ENCODE measurements at regions not wholly inside any gene's neighbourhood (a gene's known extent, or its start where the extent isn't known, plus 50 kb on each side); places are given as distances from the start of the nearest gene placed in this dataset.
"Not testable (repeated sequence)": the region's sequence is repeated elsewhere in the genome, so short reads cannot be mapped to it uniquely, and the experiment has no call there.

DNA sequence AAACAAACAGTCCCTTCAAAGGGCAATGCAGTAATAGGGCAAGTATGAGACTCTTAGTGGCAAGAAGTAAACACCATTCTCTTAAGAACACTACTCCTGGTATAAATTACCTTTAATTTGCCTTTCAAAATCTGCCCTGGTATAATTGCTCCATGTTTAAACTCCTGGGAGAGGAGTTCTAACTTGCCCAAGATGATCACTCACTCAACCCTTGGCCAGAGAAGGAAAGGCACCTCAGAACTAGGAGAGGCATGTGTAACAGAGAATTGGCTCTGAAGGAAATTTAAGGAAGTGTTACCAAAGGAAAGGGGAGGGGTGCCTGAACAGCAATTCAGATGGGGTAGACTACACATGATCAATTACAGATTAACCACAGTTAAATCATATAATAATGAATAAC lies 1173.6 kb upstream of the SORCS1 start:
- ChIA-PET POLR2A (no interaction called here), CTCF (no interaction called here)
- TF ChIP-seq, protein P1, sequence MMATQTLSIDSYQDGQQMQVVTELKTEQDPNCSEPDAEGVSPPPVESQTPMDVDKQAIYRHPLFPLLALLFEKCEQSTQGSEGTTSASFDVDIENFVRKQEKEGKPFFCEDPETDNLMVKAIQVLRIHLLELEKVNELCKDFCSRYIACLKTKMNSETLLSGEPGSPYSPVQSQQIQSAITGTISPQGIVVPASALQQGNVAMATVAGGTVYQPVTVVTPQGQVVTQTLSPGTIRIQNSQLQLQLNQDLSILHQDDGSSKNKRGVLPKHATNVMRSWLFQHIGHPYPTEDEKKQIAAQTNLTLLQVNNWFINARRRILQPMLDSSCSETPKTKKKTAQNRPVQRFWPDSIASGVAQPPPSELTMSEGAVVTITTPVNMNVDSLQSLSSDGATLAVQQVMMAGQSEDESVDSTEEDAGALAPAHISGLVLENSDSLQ (IDR thresholded peaks at IDR 0.05): no peak
- TF ChIP-seq FOXA1 (IDR thresholded peaks at IDR 0.05) (no peak), HDGF (IDR thresholded peaks at IDR 0.05; ENCODE audit: borderline replicate concordance) (no peak), FOXM1 (IDR thresholded peaks at IDR 0.05; ENCODE audit: borderline replicate concordance) (no peak), ZNF384 (IDR thresholded peaks at IDR 0.05) (no peak), BHLHE40 (IDR thresholded peaks at IDR 0.05; ENCODE audit: borderline replicate concordance) (no peak), FOXK2 (IDR thresholded peaks at IDR 0.05) (no peak), L3MBTL2 (conservative IDR thresholded peaks at IDR 0.05) (no peak)
- no peak for DNase-seq (ENCODE audit: extremely low spot score)

DNA sequence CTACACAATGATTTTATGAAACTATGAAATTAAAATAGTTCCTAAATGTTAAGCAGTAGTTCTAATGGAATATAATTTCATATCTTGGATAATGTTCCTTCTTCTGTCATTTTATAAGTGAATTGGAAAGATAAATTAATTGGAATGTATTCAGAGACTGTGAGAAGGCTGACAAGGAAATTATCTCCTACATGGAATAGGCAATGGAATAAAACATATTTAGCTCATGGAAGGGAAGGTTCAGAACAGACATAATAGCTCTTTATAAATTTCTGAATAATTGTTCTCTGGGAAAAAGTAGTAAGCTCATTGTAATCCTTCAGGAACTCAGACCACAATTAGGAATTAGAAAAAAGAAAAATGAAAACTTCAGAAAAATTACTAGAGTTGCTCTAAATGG lies 1172.3 kb upstream of the SORCS1 start:
- TF ChIP-seq BHLHE40 (IDR thresholded peaks at IDR 0.05; ENCODE audit: borderline replicate concordance) (no peak), ZNF384 (IDR thresholded peaks at IDR 0.05) (no peak), TARDBP (IDR thresholded peaks at IDR 0.05) (no peak), L3MBTL2 (conservative IDR thresholded peaks at IDR 0.05) (no peak), SUZ12 (IDR thresholded peaks at IDR 0.05) (no peak), SP1 (IDR thresholded peaks at IDR 0.05) (no peak), ELF4 (IDR thresholded peaks at IDR 0.05) (no peak), NFRKB (IDR thresholded peaks at IDR 0.05) (no peak), HDGF (IDR thresholded peaks at IDR 0.05; ENCODE audit: borderline replicate concordance) (no peak), FOXA1 (IDR thresholded peaks at IDR 0.05) (no peak), FOXM1 (IDR thresholded peaks at IDR 0.05; ENCODE audit: borderline replicate concordance) (no peak), CTBP1 (IDR thresholded peaks at IDR 0.05; ENCODE audit: borderline replicate concordance) (no peak), ARNT (IDR thresholded peaks at IDR 0.05) (no peak), FOXK2 (IDR thresholded peaks at IDR 0.05) (no peak), LEF1 (IDR thresholded peaks at IDR 0.05; ENCODE audit: borderline replicate concordance) (no peak)
- TF ChIP-seq, protein P1 (IDR thresholded peaks at IDR 0.05): no peak
- CTCF ChIA-PET: no interaction called here
- DNase-seq (ENCODE audit: extremely low spot score): no peak
- POLR2A ChIA-PET: no interaction called here

DNA sequence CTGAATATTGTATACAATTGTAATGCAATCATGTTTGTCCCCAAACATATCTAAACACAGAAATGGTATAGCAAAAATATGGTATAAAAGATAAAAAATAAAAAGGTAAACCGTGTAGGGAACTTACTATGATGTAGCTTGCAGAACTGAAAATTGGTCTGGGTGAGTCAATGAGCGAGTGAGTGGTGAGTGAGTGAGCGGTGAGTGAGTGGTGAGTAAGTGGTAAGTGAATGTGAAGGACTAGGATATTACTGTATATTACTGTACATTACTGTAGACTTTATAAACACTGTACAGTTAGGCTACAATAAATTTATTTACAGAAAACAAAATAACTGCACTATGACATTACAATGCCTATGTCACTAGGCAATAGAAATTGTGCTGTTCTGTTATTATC lies 1163.2 kb upstream of the SORCS1 start:
- ChIA-PET CTCF (no interaction called here), POLR2A (no interaction called here)
- no peak for TF ChIP-seq ARNT (IDR thresholded peaks at IDR 0.05)
- TF ChIP-seq SP1 (IDR thresholded peaks at IDR 0.05): no peak
- TF ChIP-seq CTBP1 (IDR thresholded peaks at IDR 0.05; ENCODE audit: borderline replicate concordance): no peak
- no peak for TF ChIP-seq TARDBP (IDR thresholded peaks at IDR 0.05)
- TF ChIP-seq LEF1 (IDR thresholded peaks at IDR 0.05; ENCODE audit: borderline replicate concordance): no peak
- no peak for TF ChIP-seq L3MBTL2 (conservative IDR thresholded peaks at IDR 0.05)
- no peak for TF ChIP-seq HDGF (IDR thresholded peaks at IDR 0.05; ENCODE audit: borderline replicate concordance)
- no peak for TF ChIP-seq FOXA1 (IDR thresholded peaks at IDR 0.05)
- TF ChIP-seq, protein P1 (IDR thresholded peaks at IDR 0.05): no peak
- TF ChIP-seq FOXK2 (IDR thresholded peaks at IDR 0.05): no peak
- no peak for TF ChIP-seq ELF4 (IDR thresholded peaks at IDR 0.05)
- TF ChIP-seq ZNF384 (IDR thresholded peaks at IDR 0.05): no peak
- TF ChIP-seq NFRKB (IDR thresholded peaks at IDR 0.05): no peak
- TF ChIP-seq BHLHE40 (IDR thresholded peaks at IDR 0.05; ENCODE audit: borderline replicate concordance): no peak
- TF ChIP-seq SUZ12 (IDR thresholded peaks at IDR 0.05): no peak
- TF ChIP-seq FOXM1 (IDR thresholded peaks at IDR 0.05; ENCODE audit: borderline replicate concordance): no peak
- DNase-seq (ENCODE audit: extremely low spot score): no peak

DNA sequence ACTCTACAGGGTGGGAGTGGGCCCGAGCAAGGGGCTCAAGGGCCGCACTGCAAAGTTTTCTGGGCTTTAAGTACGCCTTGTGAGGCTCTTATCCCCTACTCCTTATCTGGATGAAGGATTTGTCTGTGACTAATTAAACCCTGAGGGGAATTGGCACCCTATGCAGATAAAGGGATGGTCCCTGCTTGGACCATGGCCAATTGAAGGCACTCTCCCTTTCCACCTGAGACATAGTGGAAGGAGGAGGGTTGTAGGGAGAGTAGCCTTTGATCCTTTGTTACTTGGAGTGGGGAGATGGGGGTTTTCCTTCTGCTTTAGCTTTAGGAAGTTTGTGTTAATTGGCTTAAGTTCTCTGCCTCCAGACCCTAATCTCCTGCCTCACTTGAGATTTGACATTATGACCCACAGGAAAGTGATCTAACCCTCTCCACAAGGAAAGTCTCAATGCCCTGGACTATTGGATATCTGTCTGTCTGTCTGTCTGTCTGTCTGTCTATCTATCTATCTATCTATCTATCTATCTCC lies 1158.8 kb upstream of the SORCS1 start:
- TF ChIP-seq, protein P1 (IDR thresholded peaks at IDR 0.05): no peak
- no peak for TF ChIP-seq HDGF (IDR thresholded peaks at IDR 0.05; ENCODE audit: borderline replicate concordance)
- no peak for TF ChIP-seq NFRKB (IDR thresholded peaks at IDR 0.05)
- TF ChIP-seq FOXA1 (IDR thresholded peaks at IDR 0.05): no peak
- no peak for TF ChIP-seq SUZ12 (IDR thresholded peaks at IDR 0.05)
- TF ChIP-seq FOXM1 (IDR thresholded peaks at IDR 0.05; ENCODE audit: borderline replicate concordance): no peak
- TF ChIP-seq SP1 (IDR thresholded peaks at IDR 0.05): no peak
- no peak for TF ChIP-seq L3MBTL2 (conservative IDR thresholded peaks at IDR 0.05)
- no peak for TF ChIP-seq ELF4 (IDR thresholded peaks at IDR 0.05)
- TF ChIP-seq ZNF384 (IDR thresholded peaks at IDR 0.05): no peak
- no peak for TF ChIP-seq TARDBP (IDR thresholded peaks at IDR 0.05)
- no peak for TF ChIP-seq FOXK2 (IDR thresholded peaks at IDR 0.05)
- TF ChIP-seq LEF1 (IDR thresholded peaks at IDR 0.05; ENCODE audit: borderline replicate concordance): no peak
- TF ChIP-seq BHLHE40 (IDR thresholded peaks at IDR 0.05; ENCODE audit: borderline replicate concordance): no peak
- no peak for TF ChIP-seq ARNT (IDR thresholded peaks at IDR 0.05)
- TF ChIP-seq CTBP1 (IDR thresholded peaks at IDR 0.05; ENCODE audit: borderline replicate concordance): no peak
- POLR2A ChIA-PET: no interaction called here
- CTCF ChIA-PET: no interaction called here
- no peak for DNase-seq (ENCODE audit: extremely low spot score)

DNA sequence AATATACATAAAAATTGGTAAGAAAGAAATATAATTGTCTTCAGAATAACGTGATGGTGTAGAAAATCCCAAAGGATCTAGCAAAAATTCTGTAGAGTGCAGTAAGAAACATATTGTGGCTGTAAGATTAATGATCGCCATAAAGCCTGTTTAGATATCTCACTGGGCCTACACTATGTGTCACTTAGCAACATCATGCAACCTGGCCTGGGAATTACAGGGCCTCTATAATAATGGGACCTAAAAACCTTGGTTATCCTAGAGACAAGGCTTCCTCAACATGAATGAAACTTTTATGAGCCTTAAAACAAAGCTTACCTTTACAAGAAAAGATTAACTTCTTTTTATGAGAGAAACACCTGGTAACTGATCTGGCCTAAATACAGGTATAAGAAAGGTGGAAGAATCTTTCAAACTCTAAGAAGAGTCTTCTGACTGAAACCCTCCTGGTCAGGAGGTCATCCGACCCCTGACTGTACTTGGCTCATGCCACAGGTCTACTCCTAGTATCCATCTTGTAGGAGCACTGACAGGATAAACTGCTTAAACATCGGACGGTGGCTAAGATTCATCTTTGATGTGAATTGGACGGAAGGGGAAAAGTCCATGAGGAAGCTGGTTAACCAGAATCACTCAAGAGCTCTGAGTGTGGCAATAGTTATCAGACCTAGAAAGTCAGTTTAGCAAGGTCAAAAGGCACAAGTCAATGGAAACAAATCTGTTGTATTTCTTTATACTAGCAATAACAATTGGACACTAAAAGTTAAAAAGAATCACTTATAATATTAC lies 1155.1 kb upstream of the SORCS1 start:
- TF ChIP-seq ELF4 (IDR thresholded peaks at IDR 0.05) (no peak), BHLHE40 (IDR thresholded peaks at IDR 0.05; ENCODE audit: borderline replicate concordance) (no peak), CTBP1 (IDR thresholded peaks at IDR 0.05; ENCODE audit: borderline replicate concordance) (no peak), NFRKB (IDR thresholded peaks at IDR 0.05) (no peak), SP1 (IDR thresholded peaks at IDR 0.05) (no peak), FOXK2 (IDR thresholded peaks at IDR 0.05) (no peak), ZNF384 (IDR thresholded peaks at IDR 0.05) (no peak), L3MBTL2 (conservative IDR thresholded peaks at IDR 0.05) (no peak), LEF1 (IDR thresholded peaks at IDR 0.05; ENCODE audit: borderline replicate concordance) (no peak), SUZ12 (IDR thresholded peaks at IDR 0.05) (no peak), TARDBP (IDR thresholded peaks at IDR 0.05) (no peak), FOXM1 (IDR thresholded peaks at IDR 0.05; ENCODE audit: borderline replicate concordance) (no peak), HDGF (IDR thresholded peaks at IDR 0.05; ENCODE audit: borderline replicate concordance) (no peak), ARNT (IDR thresholded peaks at IDR 0.05) (no peak), FOXA1 (IDR thresholded peaks at IDR 0.05) (no peak)
- TF ChIP-seq, protein P1 (IDR thresholded peaks at IDR 0.05): no peak
- no peak for DNase-seq (ENCODE audit: extremely low spot score)
- ChIA-PET POLR2A (no interaction called here), CTCF (no interaction called here)

DNA sequence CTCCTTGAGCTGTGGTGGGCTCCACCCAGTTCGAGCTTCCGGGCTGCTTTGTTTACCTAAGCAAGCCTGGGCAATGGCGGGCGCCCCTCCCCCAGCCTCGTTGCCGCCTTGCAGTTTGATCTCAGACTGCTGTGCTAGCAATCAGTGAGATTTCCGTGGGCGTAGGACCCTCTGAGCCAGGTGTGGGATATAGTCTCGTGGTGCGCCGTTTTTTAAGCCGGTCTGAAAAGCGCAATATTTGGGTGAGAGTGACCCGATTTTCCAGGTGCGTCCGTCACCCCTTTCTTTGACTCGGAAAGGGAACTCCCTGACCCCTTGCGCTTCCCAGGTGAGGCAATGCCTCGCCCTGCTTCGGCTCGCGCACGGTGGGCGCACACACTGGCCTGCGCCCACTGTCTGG lies 1151.1 kb upstream of the SORCS1 start:
- CTCF ChIA-PET; DNase-seq (ENCODE audit: extremely low spot score); POLR2A ChIA-PET: not testable (repeated sequence)

Data from HEK293T (cell line).